Esophagus muscularis mucosa (tissue), 3 donors: ENCODE measurements at regions not wholly inside any gene's neighbourhood (a gene's known extent, or its start where the extent isn't known, plus 50 kb on each side); places are given as distances from the start of the nearest gene placed in this dataset.

ENCODE experiments used
- CTCF ChIP-seq, 3 experiments: fragments of 200-600 bp in 2 of 3; fragments of 450-650 bp in 1 of 3; sonication (generic) in 2 of 3; IDR thresholded peaks; one replicate each; pipeline ENCODE4 v1.5.1; 2017 to 2019; ENCODE audit warnings: antibody characterized with exemption in 3 of 3, mild to moderate bottlenecking in 2 of 3, moderate library complexity in 1 of 3
- POLR2A ChIP-seq: fragments of 450-650 bp; IDR thresholded peaks from one replicate; pipeline ENCODE4 v1.6.1; 2017; ENCODE audit warnings: antibody characterized with exemption, moderate library complexity, mild to moderate bottlenecking, low read depth

GRCh38 chr2:16336916-16337315 is 328.7 kb downstream of the CYRIA start:
- TF ChIP-seq POLR2A (no peak), CTCF (IDR thresholded peaks at IDR 0.05) (no peak)
